Putamen (tissue), 1 donor: ENCODE measurements at regions not wholly inside any gene's neighbourhood (a gene's known extent, or its start where the extent isn't known, plus 50 kb on each side); places are given as distances from the start of the nearest gene placed in this dataset.

Source experiments
- DNase-seq: peaks from one replicate; pipeline ENCODE4 v3.0.0-alpha.2; 2016; ENCODE audit warnings: low spot score

DNA sequence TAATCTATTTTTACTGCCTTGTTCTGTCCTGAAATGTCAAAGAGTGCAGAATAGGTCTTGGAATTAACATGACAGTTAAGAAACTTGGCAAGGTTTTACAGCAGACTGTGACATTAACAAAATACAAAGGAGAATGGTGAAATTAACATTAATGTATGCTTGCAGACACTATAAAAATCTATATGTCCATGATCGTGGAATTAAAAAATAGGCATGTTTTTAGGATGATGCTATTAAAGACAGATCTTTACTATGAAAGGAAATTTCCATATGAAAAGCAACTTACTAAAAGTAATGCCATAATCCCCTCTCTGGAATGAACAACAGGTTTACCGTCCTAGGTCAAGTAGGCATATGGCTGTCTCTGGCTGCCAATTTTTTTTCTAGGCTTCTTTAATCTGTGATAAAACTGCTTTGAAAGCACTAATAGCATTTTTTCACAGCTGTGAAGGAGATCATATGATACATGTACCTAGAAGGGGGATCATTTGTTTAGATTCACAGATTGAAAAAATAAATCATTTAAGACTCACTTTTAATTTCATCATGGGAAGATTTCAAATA lies 291.5 kb downstream of the ZNF536 start:
- DNase-seq, result no peak

DNA sequence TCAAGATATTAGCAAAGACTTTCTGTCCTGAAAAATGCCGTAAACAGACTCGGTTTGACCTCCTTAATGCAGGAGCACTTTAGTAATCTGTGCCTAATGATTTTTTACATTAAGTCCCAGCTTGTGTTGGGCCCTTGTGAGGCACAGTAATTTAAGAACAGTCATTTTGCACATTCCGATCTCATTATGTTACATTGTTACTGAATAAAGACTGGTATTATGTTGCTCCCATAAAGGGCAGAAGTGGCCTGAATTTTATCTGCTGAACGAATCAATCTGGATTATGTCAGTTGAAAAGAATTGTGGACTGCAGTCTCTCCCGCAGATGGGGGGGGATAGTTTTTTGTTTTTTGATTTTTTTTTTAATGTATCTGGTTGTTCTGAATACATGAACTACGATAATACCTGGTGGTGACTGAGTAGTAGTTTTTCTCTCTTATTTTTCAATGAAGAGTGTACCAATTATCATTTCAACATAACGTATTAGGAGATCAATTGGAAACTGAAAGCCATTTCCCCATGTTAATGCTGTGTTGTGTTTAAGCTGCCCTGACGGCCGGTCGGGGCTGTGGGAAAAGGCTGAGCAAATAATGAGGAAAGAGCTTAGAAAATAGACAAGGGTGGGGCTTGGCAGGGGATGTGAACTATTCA lies 290.2 kb downstream of the ZNF536 start:
- no peak for DNase-seq

DNA sequence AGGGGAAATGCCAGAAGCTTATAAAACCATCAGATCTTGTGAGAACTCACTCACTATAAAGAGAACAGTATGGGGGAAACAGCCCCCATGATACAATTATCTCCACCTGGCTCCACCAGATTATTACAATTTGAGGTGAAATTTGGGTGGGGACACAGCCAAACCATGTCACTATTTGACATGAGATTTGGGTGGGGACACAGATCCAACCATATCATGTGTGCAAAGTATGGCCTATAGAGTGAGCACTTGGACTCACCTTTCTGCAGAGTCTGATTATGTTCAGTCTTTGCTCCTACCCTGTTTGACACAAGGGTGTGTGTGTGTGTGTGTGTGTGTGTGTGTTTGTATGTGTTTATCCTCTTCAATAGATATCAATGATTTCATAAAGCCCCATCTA lies 287.5 kb downstream of the ZNF536 start:
- no peak for DNase-seq

- no peak for DNase-seq
These were observed 284.4 kb downstream of the ZNF536 start for GRCh38 chr19:30656520-30657100.

DNA sequence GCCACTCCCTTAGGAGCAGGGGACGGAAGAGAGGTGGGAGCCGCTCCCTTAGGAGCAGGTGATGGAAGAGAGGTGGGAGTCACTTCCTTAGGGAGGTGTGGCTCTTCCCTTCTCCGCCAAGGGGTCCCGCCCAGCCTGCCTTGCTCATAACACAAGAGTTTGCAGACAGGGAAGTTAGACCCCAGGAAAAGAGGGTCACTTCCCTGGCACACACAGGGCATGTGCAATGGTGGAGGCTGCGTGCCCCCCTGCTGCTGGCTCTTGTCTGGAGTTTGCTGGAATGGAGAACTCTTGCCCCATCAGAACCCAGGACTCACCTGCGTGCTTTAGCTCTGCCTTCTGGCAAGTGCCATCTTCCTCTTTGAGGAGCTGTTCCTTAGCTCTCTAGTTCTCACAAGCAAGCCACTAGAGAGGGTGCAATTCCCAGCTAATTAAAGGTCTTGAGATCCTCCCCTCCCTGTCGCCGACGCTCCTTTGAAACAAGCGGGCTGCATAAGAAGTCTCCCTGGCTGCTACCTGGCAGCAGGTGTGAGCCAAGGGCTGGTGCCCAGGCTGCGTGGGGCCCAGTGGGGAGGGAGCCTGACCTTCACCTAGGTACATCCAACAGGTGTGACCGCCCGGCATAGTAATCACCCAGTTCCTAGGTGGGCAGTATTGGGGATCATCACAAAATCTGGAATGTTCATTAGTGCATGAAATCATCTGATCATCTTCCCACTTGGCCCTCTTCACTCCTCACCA lies 281.6 kb downstream of the ZNF536 start:
- DNase-seq, result no peak

GRCh38 chr19:30652751-30653150 lies 280.6 kb downstream of the ZNF536 start:
- DNase-seq, result no peak

DNA sequence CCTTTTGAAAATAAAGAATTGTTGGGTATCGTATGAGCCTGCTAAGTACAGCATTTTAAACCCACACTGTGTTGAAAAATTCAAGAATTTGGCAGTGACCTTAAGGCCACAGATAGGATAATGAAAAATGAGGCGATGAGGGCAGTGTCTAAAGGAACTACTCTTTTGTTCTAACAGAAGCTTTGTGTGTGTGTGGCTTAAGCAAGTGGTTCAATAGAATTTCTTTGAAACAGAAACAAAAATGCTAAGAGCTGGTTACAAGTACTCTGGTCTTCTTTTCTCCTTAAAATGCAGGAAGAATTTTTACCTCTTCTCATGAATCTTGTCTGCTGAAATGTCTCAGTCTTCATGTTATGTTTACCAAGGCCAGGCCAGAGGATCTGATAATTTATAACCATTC lies 279.5 kb downstream of the ZNF536 start:
- DNase-seq, result no peak

DNA sequence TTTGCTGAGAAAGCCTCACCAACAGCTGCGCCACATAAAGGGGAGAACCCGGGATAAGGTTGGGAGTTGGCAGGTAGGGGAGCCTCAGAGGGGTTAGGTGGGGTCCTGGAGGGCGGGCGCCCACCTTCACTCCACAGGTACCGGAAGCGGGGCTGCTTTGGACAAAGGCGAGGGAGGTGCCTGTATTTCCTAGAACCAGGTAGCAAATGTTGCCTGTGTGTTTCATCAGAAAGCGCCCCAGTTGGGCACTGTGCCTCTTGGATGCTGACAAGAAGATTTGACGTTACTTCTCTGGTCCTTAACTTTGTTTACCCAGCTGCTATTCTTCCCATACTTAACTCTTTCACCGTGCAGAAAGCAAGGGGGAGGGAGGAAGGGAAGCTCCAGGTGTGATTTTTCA lies 278.9 kb downstream of the ZNF536 start:
- no peak for DNase-seq

- DNase-seq, result peak; percentile 80
These were observed 277.9 kb downstream of the ZNF536 start for GRCh38 chr19:30649934-30650614.

- no peak for DNase-seq
These were observed 277.0 kb downstream of the ZNF536 start for GRCh38 chr19:30648866-30649862.

- no peak for DNase-seq
These were observed 275.9 kb downstream of the ZNF536 start for GRCh38 chr19:30647891-30648720.

DNA sequence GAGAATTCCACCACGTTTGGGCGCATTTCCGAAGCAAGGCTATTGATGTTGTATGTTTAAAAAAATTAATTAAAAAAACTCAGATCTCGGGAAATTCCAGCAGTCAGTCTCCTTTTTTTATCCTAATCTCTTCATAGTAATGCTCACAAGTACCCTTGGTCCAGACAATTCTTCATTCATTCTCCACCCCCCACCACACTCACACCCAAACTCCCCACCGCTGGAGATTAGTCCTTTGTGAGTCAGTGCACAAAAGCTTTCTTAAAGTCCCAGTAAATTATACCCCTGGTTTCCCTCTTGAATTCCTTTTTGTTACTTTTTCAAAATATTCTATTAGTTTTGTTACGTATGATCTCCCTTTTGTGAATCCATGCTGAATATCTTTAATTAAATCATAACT lies 274.6 kb downstream of the ZNF536 start:
- DNase-seq, result no peak

DNA sequence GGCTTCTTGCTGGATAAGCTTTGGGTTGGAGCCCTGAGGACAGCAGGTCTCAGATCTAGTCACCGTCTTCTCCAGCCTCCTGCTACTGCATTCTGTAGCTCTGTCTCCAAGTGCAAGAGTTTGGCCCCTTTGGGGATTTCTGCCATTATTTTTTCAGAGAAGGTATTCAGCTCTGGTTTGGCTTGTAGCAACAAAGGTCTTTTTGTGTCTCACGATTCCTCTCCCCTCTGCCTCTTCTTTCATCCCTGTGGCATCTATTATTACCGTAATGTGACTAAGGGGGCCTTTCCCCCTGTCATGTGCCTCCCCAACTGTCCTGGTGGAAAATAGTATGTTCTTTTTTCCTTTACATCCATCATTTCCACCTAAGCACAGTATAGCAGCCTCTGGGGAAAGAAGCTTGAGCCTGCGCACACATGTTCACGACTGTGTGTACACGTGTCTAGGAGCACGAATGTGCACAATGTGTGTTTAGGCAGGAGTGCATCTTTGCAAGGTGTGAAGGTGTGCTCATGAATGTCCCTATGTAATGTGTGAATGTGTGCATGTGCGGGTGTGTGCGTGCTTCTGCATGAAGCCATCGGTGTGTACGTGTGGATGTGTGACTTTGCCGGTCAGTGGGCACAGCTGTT lies 273.9 kb downstream of the ZNF536 start:
- no peak for DNase-seq

DNA sequence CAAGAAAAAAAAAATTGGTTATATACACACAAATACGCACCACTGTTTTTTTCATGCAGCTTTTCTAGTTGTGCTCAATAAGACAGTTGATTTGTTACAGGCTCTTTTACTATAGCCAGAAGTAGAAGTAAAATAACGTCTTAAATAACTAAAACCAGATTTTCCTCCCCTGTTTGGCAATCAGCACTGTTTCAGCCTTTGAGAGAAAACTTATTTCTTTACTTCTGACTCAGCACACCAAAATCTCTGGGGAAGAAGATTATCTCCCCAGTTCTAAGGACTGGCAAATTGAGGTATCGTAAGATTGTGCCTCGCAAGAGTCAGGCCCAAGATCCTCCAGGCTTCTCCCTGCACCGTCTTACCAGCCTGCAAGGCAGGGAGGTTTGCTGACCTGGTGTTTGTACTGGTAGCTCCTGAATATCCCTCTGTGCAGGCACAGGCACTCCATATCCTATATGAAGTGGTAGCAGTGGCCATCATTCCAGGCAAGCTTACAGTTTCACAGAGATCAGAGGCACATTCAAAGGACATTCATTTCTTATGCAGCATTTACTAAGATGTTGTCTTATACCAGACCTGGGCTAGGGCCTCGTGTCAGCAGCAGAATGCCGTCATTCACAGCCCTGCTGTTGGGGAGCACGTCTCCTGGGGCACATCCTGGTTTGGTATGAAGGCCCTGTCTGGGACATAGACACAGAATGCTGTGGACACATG lies 268.2 kb downstream of the ZNF536 start:
- DNase-seq, result no peak

- DNase-seq, result no peak
These were observed 266.7 kb downstream of the ZNF536 start for GRCh38 chr19:30638889-30639288.

DNA sequence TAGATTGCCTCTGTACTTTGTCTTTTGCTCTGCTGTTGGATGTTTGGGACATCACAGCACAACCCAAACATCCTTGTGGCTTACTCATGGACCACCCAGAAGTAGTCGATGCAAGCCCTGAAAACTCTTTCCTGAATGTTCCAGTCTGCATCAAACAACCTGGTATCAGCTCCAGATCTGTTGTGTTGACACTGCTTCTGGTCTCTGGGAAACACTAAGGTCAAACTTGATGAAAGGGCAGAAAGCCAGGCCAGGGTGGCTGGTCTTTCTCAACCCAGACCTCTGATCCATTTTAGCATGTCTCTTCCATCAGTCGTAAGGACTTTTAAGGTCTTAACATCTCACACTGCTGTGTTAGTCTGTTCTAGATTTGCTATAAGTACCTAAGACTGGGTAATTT lies 265.7 kb downstream of the ZNF536 start:
- no peak for DNase-seq

- DNase-seq, result no peak
These were observed 263.1 kb downstream of the ZNF536 start for GRCh38 chr19:30634996-30635975.
